ENCODE measurements at regions not wholly inside any gene's neighbourhood (a gene's known extent, or its start where the extent isn't known, plus 50 kb on each side); places are given as distances from the start of the nearest gene placed in this dataset.

DNA sequence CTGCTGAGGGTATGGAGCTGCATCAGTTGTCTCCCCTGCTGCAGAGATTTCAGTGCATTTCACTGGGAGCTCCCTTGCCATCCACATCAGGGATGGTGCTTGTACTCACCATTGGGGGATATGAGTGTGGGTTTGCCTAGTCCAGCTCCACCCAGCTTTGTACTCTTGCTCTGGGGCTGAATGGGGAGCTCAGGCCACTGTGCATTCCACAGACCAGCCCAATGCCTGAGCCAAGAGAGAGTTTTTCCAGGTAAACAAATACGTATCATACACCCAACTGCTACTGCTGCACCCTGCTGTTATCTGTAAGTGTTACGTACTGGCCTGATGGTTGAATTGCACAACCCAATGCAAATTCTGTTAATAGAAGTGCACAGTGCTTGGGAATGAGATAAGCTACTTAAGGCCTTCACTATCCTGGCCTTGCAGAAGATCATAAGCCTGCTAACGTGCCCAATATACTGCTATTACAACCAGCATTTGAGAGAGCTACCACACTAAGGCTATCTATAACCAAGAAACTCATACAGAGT, 205.0 kb upstream of the DMD start:
- H4K20me1 ChIP-seq (replicated peaks; ENCODE audit: control insufficient read depth, insufficient read depth, low read length): no peaks in the 10 kb centered on the region
- TF ChIP-seq RCOR1 (IDR thresholded peaks at IDR 0.05; ENCODE audit: borderline replicate concordance in 1 of 2, low read depth in 2 of 2, low read length in 2 of 2) (no peak), GABPB2 (CRISPR knock-in tag; conservative IDR thresholded peaks at IDR 0.05) (no peak), ETV5 (CRISPR knock-in tag; IDR thresholded peaks at IDR 0.05; ENCODE audit: low read depth) (no peak), ZNF445 (CRISPR knock-in tag; IDR thresholded peaks at IDR 0.05; ENCODE audit: low read depth) (no peak), DNMT1 (IDR thresholded peaks at IDR 0.05) (no peak), ZNF830 (CRISPR knock-in tag; IDR thresholded peaks at IDR 0.05) (no peak), HSF4 (CRISPR knock-in tag; IDR thresholded peaks at IDR 0.05; ENCODE audit: borderline replicate concordance) (no peak), BRF1 (IDR thresholded peaks at IDR 0.05; ENCODE audit: borderline replicate concordance, extremely low read depth, insufficient read length) (no peak)
- TF ChIP-seq, protein P1, sequence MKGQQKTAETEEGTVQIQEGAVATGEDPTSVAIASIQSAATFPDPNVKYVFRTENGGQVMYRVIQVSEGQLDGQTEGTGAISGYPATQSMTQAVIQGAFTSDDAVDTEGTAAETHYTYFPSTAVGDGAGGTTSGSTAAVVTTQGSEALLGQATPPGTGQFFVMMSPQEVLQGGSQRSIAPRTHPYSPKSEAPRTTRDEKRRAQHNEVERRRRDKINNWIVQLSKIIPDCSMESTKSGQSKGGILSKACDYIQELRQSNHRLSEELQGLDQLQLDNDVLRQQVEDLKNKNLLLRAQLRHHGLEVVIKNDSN (CRISPR knock-in tag; IDR thresholded peaks at IDR 0.05): no peak
- TF ChIP-seq, protein P2, sequence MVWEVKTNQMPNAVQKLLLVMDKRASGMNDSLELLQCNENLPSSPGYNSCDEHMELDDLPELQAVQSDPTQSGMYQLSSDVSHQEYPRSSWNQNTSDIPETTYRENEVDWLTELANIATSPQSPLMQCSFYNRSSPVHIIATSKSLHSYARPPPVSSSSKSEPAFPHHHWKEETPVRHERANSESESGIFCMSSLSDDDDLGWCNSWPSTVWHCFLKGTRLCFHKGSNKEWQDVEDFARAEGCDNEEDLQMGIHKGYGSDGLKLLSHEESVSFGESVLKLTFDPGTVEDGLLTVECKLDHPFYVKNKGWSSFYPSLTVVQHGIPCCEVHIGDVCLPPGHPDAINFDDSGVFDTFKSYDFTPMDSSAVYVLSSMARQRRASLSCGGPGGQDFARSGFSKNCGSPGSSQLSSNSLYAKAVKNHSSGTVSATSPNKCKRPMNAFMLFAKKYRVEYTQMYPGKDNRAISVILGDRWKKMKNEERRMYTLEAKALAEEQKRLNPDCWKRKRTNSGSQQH (CRISPR knock-in tag; IDR thresholded peaks at IDR 0.05): no peak
- TF ChIP-seq, protein P3, sequence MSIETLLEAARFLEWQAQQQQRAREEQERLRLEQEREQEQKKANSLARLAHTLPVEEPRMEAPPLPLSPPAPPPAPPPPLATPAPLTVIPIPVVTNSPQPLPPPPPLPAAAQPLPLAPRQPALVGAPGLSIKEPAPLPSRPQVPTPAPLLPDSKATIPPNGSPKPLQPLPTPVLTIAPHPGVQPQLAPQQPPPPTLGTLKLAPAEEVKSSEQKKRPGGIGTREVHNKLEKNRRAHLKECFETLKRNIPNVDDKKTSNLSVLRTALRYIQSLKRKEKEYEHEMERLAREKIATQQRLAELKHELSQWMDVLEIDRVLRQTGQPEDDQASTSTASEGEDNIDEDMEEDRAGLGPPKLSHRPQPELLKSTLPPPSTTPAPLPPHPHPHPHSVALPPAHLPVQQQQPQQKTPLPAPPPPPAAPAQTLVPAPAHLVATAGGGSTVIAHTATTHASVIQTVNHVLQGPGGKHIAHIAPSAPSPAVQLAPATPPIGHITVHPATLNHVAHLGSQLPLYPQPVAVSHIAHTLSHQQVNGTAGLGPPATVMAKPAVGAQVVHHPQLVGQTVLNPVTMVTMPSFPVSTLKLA (conservative IDR thresholded peaks at IDR 0.05): no peak
- FAIRE-seq (no peak), ATAC-seq (no peak), DNase-seq (ENCODE audit: extremely low read depth in 1 of 4, low spot score in 3 of 4) (no peak)
- no peaks in the 10 kb centered on the region for H3K36me3 ChIP-seq (ENCODE audit: control insufficient read depth, insufficient read depth, low read length)
- no peaks in the 10 kb centered on the region for H3K9me1 ChIP-seq (ENCODE audit: control insufficient read depth, insufficient read depth, low read length)
- in situ Hi-C loops (cut with MboI) (no loop called here), intact Hi-C loops (cut with micrococcal nuclease) (no loop called here)
- CTCF ChIA-PET (ENCODE audit: low intra/inter-chr PET ratio): no interaction called here
- POLR2A ChIA-PET: no interaction called here
- H3K27me3 ChIP-seq (ENCODE audit: control insufficient read depth in 2 of 2, insufficient read depth in 2 of 2, low read length in 2 of 2): no peaks in the 10 kb centered on the region
- no TSS peak for BruUV-seq (replicated peaks)
- 0% methylated on average over 3 of the region's 3 CpGs for WGBS (ENCODE audit: insufficient coverage, low coverage, missing lambda C conversion rate)
- no peaks in the 10 kb centered on the region for H3K9me3 ChIP-seq (replicated peaks; ENCODE audit: control insufficient read depth, insufficient read depth, low read depth, low read length)
- no peaks in the 10 kb centered on the region for H3K4me1 ChIP-seq (replicated peaks in 1 of 2; ENCODE audit: control insufficient read depth in 2 of 2, insufficient read depth in 2 of 2, low read length in 2 of 2)
- no peak overlapping the region for H3K9ac ChIP-seq (ENCODE audit: insufficient read depth in 1 of 2, low read depth in 2 of 2, low read length in 2 of 2)
- H3K27ac ChIP-seq (ENCODE audit: extremely low read depth, low read depth, low read length): no peak overlapping the region
- H3K4me3 ChIP-seq: no peak overlapping the region
- no peaks in the 10 kb centered on the region for H3K79me2 ChIP-seq (ENCODE audit: control insufficient read depth, insufficient read depth, low read length)
- H2AFZ ChIP-seq (ENCODE audit: low read depth, low read length): no peak overlapping the region
- H3K4me2 ChIP-seq (ENCODE audit: insufficient read depth, low read length): no peak overlapping the region

Data from K562 (cell line).